Activated CD4-positive, alpha-beta memory T cell treated with anti-CD3 and anti-CD28 coated beads for 36 hours (primary cell): ENCODE measurements at regions not wholly inside any gene's neighbourhood (a gene's known extent, or its start where the extent isn't known, plus 50 kb on each side); places are given as distances from the start of the nearest gene placed in this dataset. TPM values are rescaled to one million over a fixed set of nuclear protein-coding genes. Genes with fewer than 3 reads are reported as not detected.
"Not testable (repeated sequence)": the region's sequence is repeated elsewhere in the genome, so short reads cannot be mapped to it uniquely, and the experiment has no call there.

Experiments
- CTCF ChIA-PET: fragments of 350-600 bp; sonication (Branson Sonifier 250); formaldehyde crosslinking; loops from one replicate; lab custom pipeline; 2021; ENCODE audit warnings: antibody characterized with exemption, inconsistent platforms; lab: Charles Lee
- POLR2A ChIA-PET: fragments of 350-600 bp; sonication (Branson Sonifier 250); formaldehyde crosslinking; loops from one replicate; lab custom pipeline; 2021; ENCODE audit warnings: antibody characterized with exemption; lab: Charles Lee
- DNase-seq: peaks from one replicate; pipeline ENCODE4 v3.0.0-alpha.2; 2020
- H3K27ac Mint-ChIP-seq: one replicate; pipeline ENCODE4 v1.8.0; 2021; ENCODE audit warnings: mixed read lengths
- H3K27me3 Mint-ChIP-seq: one replicate; pipeline ENCODE4 v1.8.0; 2021; ENCODE audit warnings: mixed read lengths
- H3K36me3 Mint-ChIP-seq: one replicate; pipeline ENCODE4 v1.8.0; 2021; ENCODE audit warnings: mixed read lengths
- H3K4me1 Mint-ChIP-seq: one replicate; pipeline ENCODE4 v1.8.0; 2021; ENCODE audit warnings: low read depth, mixed read lengths
- H3K4me3 Mint-ChIP-seq: one replicate; pipeline ENCODE4 v1.8.0; 2021; ENCODE audit warnings: mild to moderate bottlenecking, mixed read lengths
- H3K9me3 Mint-ChIP-seq: one replicate; pipeline ENCODE4 v1.8.0; 2021; ENCODE audit warnings: mixed read lengths
- intact Hi-C: fragments of 100-400 bp; cut with micrococcal nuclease; formaldehyde crosslinking; loops from one replicate; pipeline ENCODE4 v1.15.1; 2023
- microRNA-seq: library from miRNA; unstranded; fragments of <30 nt; microRNA quantifications from one replicate; pipeline ENCODE4 v1.2.0, GENCODE V29; 2022; ENCODE audit warnings: borderline number of aligned reads, borderline microRNAs expressed, borderline replicate concordance

GRCh38 chr21:8245642-8246402, 2275.6 kb upstream of the TPTE start:
- H3K36me3 Mint-ChIP-seq, H3K9me3 Mint-ChIP-seq, H3K27me3 Mint-ChIP-seq, DNase-seq, POLR2A ChIA-PET, CTCF ChIA-PET, H3K4me3 Mint-ChIP-seq, H3K4me1 Mint-ChIP-seq, intact Hi-C loops, H3K27ac Mint-ChIP-seq: not testable (repeated sequence)

GRCh38 chr21:8251701-8252100, 2269.7 kb upstream of the TPTE start:
- CTCF ChIA-PET, H3K4me3 Mint-ChIP-seq, POLR2A ChIA-PET, H3K27ac Mint-ChIP-seq, H3K9me3 Mint-ChIP-seq, DNase-seq, H3K27me3 Mint-ChIP-seq, H3K4me1 Mint-ChIP-seq, intact Hi-C loops, H3K36me3 Mint-ChIP-seq: not testable (repeated sequence)

GRCh38 chr21:8255094-8255493, 2266.3 kb upstream of the TPTE start:
- H3K36me3 Mint-ChIP-seq, H3K9me3 Mint-ChIP-seq, POLR2A ChIA-PET, H3K4me3 Mint-ChIP-seq, CTCF ChIA-PET, H3K4me1 Mint-ChIP-seq, intact Hi-C loops, H3K27me3 Mint-ChIP-seq, H3K27ac Mint-ChIP-seq: not testable (repeated sequence)
- peak; percentile 44 for DNase-seq

- H3K4me1 Mint-ChIP-seq, H3K27ac Mint-ChIP-seq, CTCF ChIA-PET, H3K36me3 Mint-ChIP-seq, H3K27me3 Mint-ChIP-seq, H3K9me3 Mint-ChIP-seq, POLR2A ChIA-PET, intact Hi-C loops, H3K4me3 Mint-ChIP-seq: not testable (repeated sequence)
- DNase-seq, result peak; percentile 73
These were observed 2264.1 kb upstream of the TPTE start for GRCh38 chr21:8257083-8257799.

- H3K27me3 Mint-ChIP-seq, intact Hi-C loops, H3K36me3 Mint-ChIP-seq, H3K4me1 Mint-ChIP-seq, POLR2A ChIA-PET, DNase-seq, H3K9me3 Mint-ChIP-seq, CTCF ChIA-PET, H3K27ac Mint-ChIP-seq, H3K4me3 Mint-ChIP-seq: not testable (repeated sequence)
These were observed 2261.2 kb upstream of the TPTE start for GRCh38 chr21:8260065-8260627.

Small RNAs in the stretch of these regions (microRNA-seq; reads per million reads assigned to microRNA genes)
- gene MIR3648-1 (not detected), gene MIR3687-1 (not detected), gene MIR6724-1 (not detected), gene MIR6724-2 (not detected)
